ENCODE measurements at regions not wholly inside any gene's neighbourhood (a gene's known extent, or its start where the extent isn't known, plus 50 kb on each side); places are given as distances from the start of the nearest gene placed in this dataset.

- DNase-seq (ENCODE audit: low read depth in 2 of 2), result no peak
Measured at GRCh38 chr5:86879086-86879485, 261.3 kb downstream of the COX7C start.

DNA sequence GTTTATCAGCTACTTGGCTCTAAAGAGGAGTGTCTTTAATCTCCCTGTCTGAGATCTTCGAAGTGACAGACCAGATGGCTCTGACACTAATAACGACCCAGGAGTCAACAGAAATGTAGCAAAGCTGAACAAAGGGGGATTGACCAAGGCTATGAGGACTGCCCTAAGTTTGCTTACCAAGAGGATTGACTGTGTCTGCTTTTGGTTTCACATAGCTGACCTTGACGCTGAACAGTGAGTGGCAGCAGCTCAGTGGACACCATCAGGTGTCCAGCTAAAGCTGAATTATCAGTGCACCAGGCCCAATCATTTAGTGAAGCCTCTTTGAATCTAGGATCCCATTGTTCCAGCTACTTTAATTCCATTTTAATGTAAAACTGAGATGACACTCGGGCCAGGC, 262.6 kb downstream of the COX7C start:
- DNase-seq (ENCODE audit: low read depth in 2 of 2), result no peak

DNA sequence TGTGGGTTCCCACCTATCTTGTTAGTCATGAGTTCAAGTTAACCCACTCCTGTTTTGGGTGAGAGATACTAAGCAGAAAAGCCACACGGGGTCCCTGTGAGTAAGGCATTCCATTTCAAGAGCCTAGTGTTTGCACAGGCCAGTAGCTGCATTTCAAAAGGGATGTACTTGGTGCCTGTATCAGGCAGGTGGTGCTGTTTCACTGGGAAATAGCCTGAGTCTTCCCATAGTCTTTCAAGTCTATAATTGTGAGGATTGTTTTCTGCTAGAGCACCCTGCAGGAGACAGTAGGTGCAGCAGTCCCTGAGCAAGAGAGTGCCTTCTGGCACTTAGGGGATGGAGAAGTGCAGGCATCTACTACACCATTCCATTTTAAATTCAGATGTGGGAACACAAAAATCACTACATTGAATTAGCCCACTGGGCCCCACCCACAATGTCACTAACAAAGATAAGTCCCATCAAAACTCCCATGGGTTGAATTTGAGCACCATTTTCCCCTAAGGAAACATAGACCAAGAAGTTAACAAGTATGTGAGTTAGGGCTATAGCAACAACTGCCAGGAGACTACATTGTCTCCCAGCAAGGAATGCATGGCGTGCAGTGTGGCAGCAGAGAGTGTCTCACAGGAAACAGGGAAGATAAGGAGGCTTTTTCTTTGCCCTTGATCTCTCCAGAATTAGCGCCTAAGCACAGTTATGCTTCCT, 263.2 kb downstream of the COX7C start:
- DNase-seq (ENCODE audit: low read depth in 2 of 2), result no peak

- no peak for DNase-seq (ENCODE audit: low read depth in 2 of 2)
Measured at GRCh38 chr5:86881493-86882090, 263.9 kb downstream of the COX7C start.

DNA sequence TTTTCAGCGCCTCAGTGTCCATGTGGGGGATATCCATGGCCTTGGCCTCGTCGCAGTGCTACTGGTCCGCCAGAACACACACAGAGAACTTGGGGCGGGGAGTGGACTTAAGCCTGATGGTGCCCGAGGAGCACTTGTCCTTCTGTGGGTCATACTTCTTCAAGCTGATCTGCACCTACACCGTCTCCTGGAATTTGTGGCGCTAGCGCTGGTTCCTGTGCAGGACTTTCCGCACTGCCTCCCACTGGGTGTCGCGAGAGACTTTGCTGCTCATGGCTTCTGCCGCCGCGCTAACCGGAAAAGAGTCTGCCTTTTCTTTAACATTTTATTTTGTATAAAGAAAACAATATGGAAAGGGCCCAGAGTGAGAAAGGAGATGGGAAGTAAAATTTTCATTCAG, 266.9 kb downstream of the COX7C start:
- no peak for DNase-seq (ENCODE audit: low read depth in 2 of 2)

DNA sequence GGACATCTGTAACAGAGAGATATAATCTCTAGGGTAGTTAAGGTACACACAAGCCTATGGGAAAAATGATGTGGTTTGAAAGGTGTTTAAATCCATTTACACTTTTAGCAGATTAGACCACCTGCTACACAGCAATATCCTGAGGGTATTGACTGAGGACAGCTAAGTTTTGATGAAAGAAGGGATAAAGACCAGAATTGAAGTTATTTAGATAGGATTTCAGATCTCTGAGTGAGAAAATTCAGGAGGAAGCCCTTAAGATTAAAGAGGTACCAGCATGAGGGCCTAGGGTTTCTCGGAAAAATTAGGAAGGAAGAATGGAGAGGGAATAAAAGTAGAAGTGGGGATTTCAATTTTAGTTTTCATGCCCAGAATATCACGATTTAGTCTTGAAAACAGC, 267.3 kb downstream of the COX7C start:
- no peak for DNase-seq (ENCODE audit: low read depth in 2 of 2)

- DNase-seq (ENCODE audit: low read depth in 2 of 2), result no peak
Measured at GRCh38 chr5:86885489-86886230, 267.9 kb downstream of the COX7C start.

- no peak for DNase-seq (ENCODE audit: low read depth in 2 of 2)
Measured at GRCh38 chr5:86890375-86890774, 272.6 kb downstream of the COX7C start.

DNA sequence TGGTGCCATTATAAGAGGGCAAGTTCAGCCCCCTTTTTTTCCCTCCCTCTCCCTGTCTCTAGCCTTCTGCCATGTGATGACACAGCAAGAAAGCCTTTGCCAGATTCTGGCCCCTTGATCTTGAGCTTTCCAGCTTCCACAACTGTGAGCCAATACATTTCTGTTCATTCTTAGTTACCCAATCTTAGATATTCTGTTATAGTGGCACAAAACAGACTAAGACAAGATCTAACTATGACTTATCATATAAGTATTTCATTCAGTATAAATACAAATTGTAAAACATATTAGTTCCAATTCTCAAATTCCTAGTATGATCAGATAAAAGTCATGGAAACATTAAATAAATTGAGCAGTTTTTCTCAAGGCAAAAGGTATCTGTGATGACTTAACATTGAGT, 276.3 kb downstream of the COX7C start:
- DNase-seq (ENCODE audit: low read depth in 2 of 2), result no peak

DNA sequence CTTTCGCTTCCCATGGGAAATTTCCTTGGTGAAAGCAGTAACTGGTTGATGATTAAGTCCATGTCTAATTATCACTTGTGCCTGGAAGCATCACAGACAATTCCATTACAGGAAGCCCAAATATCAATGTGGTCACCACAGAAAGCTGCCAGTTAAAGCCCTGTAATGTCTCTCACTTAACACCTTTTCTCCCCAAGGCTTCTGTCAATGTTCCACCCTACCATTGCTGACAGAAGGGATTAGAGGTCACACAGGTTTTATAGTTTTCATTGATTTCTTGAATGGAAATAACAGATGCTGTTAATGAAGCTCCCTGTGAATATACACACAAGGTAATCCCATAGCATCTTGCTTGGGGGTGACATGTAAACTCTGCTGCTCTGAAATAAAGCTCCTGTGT, 279.2 kb downstream of the COX7C start:
- DNase-seq (ENCODE audit: low read depth in 2 of 2), result no peak

GRCh38 chr5:86909418-86910295, 291.9 kb downstream of the COX7C start:
- no peak for DNase-seq (ENCODE audit: low read depth in 2 of 2)

DNA sequence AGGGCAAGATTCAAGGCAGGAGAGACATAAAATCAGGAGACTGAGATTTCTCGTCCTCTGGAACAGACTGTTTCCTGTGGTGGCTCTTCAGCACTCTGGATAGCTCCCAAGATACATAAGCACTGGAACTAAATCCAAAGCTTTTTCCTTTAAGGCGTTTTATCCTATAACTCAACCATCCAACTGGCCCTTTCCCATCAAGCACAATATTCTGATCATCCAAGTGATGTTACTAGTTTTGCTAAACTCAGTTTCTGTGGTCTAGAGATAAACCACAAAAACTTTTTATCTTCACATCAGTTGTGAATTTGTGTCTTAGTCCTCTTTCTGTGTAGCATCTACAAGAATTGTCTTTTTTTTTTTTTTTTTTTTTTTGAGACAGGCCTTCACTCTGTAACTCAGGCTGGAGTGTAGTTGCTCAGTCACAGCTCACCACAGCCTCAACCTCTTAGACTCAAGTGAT, 299.4 kb downstream of the COX7C start:
- DNase-seq (ENCODE audit: low read depth in 2 of 2), result no peak

GRCh38 chr5:86918246-86918645, 300.5 kb downstream of the COX7C start:
- no peak for DNase-seq (ENCODE audit: low read depth in 2 of 2)

DNA sequence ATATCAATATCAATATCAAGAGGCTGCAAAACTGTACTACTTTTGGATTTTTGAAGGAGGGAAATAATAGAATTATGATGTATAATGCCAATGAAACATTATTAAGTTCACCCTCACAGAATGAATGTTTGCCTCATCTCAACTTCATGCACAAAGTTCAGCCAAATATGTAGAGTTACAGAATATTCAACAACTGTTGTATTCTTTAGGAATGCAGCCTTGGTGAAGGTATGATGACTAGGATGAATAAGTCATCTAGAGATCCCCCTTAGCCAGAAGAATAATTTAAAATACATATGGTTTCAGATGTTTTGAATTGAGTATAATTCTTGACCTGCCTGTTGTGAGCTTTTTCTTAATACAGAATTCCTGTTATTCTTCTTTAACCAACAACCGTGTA, 308.3 kb downstream of the COX7C start:
- no peak for DNase-seq (ENCODE audit: low read depth in 2 of 2)

GRCh38 chr5:86929123-86929766, 311.5 kb downstream of the COX7C start:
- no peak for DNase-seq (ENCODE audit: low read depth in 2 of 2)

GRCh38 chr5:86951761-86952160, 315.9 kb upstream of the RASA1 start:
- DNase-seq (ENCODE audit: low read depth in 2 of 2), result no peak

DNA sequence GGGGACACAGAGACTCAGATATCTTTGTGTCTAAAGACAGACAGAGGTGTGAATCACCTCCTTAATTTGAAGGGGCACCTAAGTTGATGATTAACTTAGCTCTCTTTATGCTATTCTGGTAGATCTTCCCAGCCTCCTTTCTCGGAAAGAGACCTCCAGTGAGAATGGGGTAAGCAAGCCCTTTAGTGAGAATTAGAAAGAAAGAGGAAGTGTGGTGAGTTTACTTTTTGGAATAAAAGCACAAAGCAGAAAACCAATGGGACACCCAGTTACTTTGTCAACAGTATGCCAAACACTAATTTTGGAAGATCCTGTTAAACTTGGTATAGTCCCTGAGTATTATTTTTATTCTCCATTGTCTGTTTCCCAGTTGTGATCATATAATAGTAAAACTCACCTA, 302.8 kb upstream of the RASA1 start:
- no peak for DNase-seq (ENCODE audit: low read depth in 2 of 2)

GRCh38 chr5:86968301-86968753, 299.4 kb upstream of the RASA1 start:
- no peak for DNase-seq (ENCODE audit: low read depth in 2 of 2)

- no peak for DNase-seq (ENCODE audit: low read depth in 2 of 2)
Measured at GRCh38 chr5:86970361-86970760, 297.3 kb upstream of the RASA1 start.

DNA sequence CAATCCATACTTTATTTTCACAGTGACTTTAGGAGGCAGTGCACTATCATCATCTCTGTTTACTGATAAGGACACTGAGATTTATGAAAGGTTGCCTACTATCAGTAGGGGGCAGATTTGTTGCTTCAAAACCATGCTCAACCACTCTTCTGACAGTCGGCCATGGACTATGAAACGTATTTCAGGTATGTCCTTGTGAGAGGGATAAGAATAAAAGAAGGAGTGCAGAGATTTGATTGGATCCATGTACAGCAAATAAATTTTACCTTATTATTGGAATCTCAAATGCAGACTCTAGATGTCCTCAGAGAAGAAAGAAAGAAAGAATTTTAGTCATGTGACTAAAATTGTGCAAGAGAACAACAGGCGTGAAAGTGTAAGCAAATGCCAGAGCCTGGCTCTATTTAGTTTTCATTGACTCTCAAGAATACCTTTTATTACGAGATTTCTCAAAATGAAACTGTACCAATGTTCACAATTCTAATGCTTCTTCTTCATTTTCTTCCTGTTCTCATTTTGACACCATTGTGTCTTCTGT, 296.6 kb upstream of the RASA1 start:
- no peak for DNase-seq (ENCODE audit: low read depth in 2 of 2)

GRCh38 chr5:86974955-86975354, 292.7 kb upstream of the RASA1 start:
- DNase-seq (ENCODE audit: low read depth in 2 of 2), result no peak

Data from stimulated activated CD8-positive, alpha-beta memory T cell treated with anti-CD3 and anti-CD28 coated beads, Interleukin-7, amount 100 ng/mL, for 1 hour (primary cell).